SK-N-SH (cell line): ENCODE measurements at regions not wholly inside any gene's neighbourhood (a gene's known extent, or its start where the extent isn't known, plus 50 kb on each side); places are given as distances from the start of the nearest gene placed in this dataset.

Source experiments
- EP300 ChIP-seq, 2 experiments: IDR thresholded peaks; 2 replicates each; pipeline versions ENCODE4 v1.4.0 to v1.6.1; 2012; ENCODE audit warnings: borderline replicate concordance in 1 of 2, low read depth in 1 of 2, low read length in 1 of 2
- EZH2phosphoT487 ChIP-seq: fragments of 200-600 bp; sonication (generic); IDR thresholded peaks from 2 replicates; pipeline ENCODE4 v1.6.1; 2017; ENCODE audit warnings: low read depth, mixed run types, mild to moderate bottlenecking, antibody characterized with exemption, moderate library complexity, borderline replicate concordance
- JUND ChIP-seq: IDR thresholded peaks from 2 replicates; pipeline ENCODE4 v1.4.0; 2012
- TF ChIP-seq, protein P1 (sequence below): fragments of 200-600 bp; sonication (generic); IDR thresholded peaks from 2 replicates; pipeline ENCODE4 v1.6.1; 2017; ENCODE audit warnings: antibody characterized with exemption, mild to moderate bottlenecking, moderate library complexity

DNA sequence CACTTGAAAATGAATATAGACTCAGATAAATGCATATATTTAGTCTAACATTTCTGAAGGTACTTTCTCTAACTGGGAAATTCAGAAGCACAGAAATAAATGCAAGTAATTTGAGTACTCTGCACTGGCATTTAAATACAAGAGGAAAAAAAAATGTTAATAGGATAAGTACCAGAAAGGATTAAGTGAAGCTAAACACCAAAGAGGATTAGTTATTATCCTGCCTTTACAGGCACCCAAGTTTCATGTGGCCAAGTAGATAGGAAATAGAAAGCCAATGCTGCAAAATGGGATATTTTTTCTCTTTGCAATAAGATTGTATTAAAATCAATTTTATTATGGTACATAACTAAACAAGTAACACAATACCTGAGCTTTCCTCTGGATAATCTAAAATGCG, 762.5 kb downstream of the PCDH7 start:
- TF ChIP-seq EZH2phosphoT487 (no peak), JUND (no peak), EP300 (IDR thresholded peaks at IDR 0.05; ENCODE audit: borderline replicate concordance in 1 of 2, low read depth in 1 of 2, low read length in 1 of 2) (no peak)
- TF ChIP-seq, protein P1, sequence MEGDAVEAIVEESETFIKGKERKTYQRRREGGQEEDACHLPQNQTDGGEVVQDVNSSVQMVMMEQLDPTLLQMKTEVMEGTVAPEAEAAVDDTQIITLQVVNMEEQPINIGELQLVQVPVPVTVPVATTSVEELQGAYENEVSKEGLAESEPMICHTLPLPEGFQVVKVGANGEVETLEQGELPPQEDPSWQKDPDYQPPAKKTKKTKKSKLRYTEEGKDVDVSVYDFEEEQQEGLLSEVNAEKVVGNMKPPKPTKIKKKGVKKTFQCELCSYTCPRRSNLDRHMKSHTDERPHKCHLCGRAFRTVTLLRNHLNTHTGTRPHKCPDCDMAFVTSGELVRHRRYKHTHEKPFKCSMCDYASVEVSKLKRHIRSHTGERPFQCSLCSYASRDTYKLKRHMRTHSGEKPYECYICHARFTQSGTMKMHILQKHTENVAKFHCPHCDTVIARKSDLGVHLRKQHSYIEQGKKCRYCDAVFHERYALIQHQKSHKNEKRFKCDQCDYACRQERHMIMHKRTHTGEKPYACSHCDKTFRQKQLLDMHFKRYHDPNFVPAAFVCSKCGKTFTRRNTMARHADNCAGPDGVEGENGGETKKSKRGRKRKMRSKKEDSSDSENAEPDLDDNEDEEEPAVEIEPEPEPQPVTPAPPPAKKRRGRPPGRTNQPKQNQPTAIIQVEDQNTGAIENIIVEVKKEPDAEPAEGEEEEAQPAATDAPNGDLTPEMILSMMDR = no peak
